GM18499 (cell line): ENCODE measurements at regions not wholly inside any gene's neighbourhood (a gene's known extent, or its start where the extent isn't known, plus 50 kb on each side); places are given as distances from the start of the nearest gene placed in this dataset.
"Not testable (repeated sequence)": the region's sequence is repeated elsewhere in the genome, so short reads cannot be mapped to it uniquely, and the experiment has no call there.

Experiments
- ATAC-seq: cut with Tn5 transposase; IDR thresholded peaks from one replicate; pipeline ENCODE4 v1.9.1; 2021; ENCODE audit warnings: moderate number of reproducible peaks; ENCODE audit not compliant: insufficient read depth, unreplicated experiment

- no peak for ATAC-seq
These were observed 396.2 kb upstream of the IGFBP3 start for GRCh38 chr7:46317256-46317655.

- ATAC-seq: no peak
These were observed 394.8 kb upstream of the IGFBP3 start for GRCh38 chr7:46315891-46316290.

GRCh38 chr7:46301677-46302076 is 380.6 kb upstream of the IGFBP3 start:
- no peak for ATAC-seq

- ATAC-seq: no peak
These were observed 376.4 kb upstream of the IGFBP3 start for GRCh38 chr7:46297515-46297914.

- ATAC-seq: no peak
These were observed 375.5 kb upstream of the IGFBP3 start for GRCh38 chr7:46296526-46296925.

GRCh38 chr7:46294381-46294780 is 373.3 kb upstream of the IGFBP3 start:
- no peak for ATAC-seq

- no peak for ATAC-seq
These were observed 371.7 kb upstream of the IGFBP3 start for GRCh38 chr7:46292741-46293140.

- ATAC-seq: peak; percentile 55
These were observed 370.6 kb upstream of the IGFBP3 start for GRCh38 chr7:46291601-46292150.

- peak; percentile 63 for ATAC-seq
These were observed 370.0 kb upstream of the IGFBP3 start for GRCh38 chr7:46291050-46291438.

GRCh38 chr7:46290374-46291049 is 369.4 kb upstream of the IGFBP3 start:
- peak; percentile 14 for ATAC-seq

- no peak for ATAC-seq
These were observed 367.8 kb upstream of the IGFBP3 start for GRCh38 chr7:46288861-46289260.

GRCh38 chr7:46288010-46288409 is 366.9 kb upstream of the IGFBP3 start:
- no peak for ATAC-seq

- ATAC-seq: no peak
These were observed 365.9 kb upstream of the IGFBP3 start for GRCh38 chr7:46286957-46287356.

- ATAC-seq: no peak
These were observed 365.3 kb upstream of the IGFBP3 start for GRCh38 chr7:46286356-46286755.

GRCh38 chr7:46285878-46286277 is 364.8 kb upstream of the IGFBP3 start:
- no peak for ATAC-seq

- ATAC-seq: no peak
These were observed 362.8 kb upstream of the IGFBP3 start for GRCh38 chr7:46283852-46284251.

GRCh38 chr7:46282155-46282554 is 361.1 kb upstream of the IGFBP3 start:
- no peak for ATAC-seq

GRCh38 chr7:46281071-46281470 is 360.0 kb upstream of the IGFBP3 start:
- no peak for ATAC-seq

- no peak for ATAC-seq
These were observed 358.2 kb upstream of the IGFBP3 start for GRCh38 chr7:46279290-46279689.

GRCh38 chr7:46264646-46265045 is 343.6 kb upstream of the IGFBP3 start:
- ATAC-seq: no peak

GRCh38 chr7:46261638-46262037 is 340.6 kb upstream of the IGFBP3 start:
- not testable (repeated sequence) for ATAC-seq

GRCh38 chr7:46259947-46260346 is 338.9 kb upstream of the IGFBP3 start:
- ATAC-seq: no peak
